WTC11 (cell line): ENCODE measurements at regions not wholly inside any gene's neighbourhood (a gene's known extent, or its start where the extent isn't known, plus 50 kb on each side); places are given as distances from the start of the nearest gene placed in this dataset.

Experiments used
- ATAC-seq: fragments of 200-7000 bp; cut with Tn5 transposase; 2 replicates; pipeline ENCODE4 v1.10.0; 2021; ENCODE audit warnings: mild to moderate bottlenecking, moderate library complexity
- CTCF ChIA-PET: fragments of 300-600 bp; sonication (Branson Sonifier 250); formaldehyde crosslinking; loops from one replicate; lab custom pipeline; 2021; ENCODE audit warnings: antibody characterized with exemption; lab: Charles Lee
- POLR2A ChIA-PET: fragments of 350-600 bp; sonication (Branson Sonifier 250); formaldehyde crosslinking; loops from one replicate; lab custom pipeline; 2021; ENCODE audit warnings: antibody characterized with exemption; lab: Charles Lee
- DNase-seq: peaks from one replicate; pipeline ENCODE4 v3.0.0; 2021; ENCODE audit warnings: low spot score
- H3K27ac Mint-ChIP-seq: 2 replicates; pipeline ENCODE4 v1.8.0; 2021; ENCODE audit warnings: mixed read lengths
- H3K27me3 Mint-ChIP-seq: 2 replicates; pipeline ENCODE4 v1.8.0; 2021; ENCODE audit warnings: low read depth, mild to moderate bottlenecking, moderate library complexity, mixed read lengths
- H3K36me3 Mint-ChIP-seq: 2 replicates; pipeline ENCODE4 v1.8.0; 2021; ENCODE audit warnings: mixed read lengths
- H3K4me1 Mint-ChIP-seq: 2 replicates; pipeline ENCODE4 v1.8.0; 2022; ENCODE audit warnings: mixed read lengths
- H3K4me3 Mint-ChIP-seq: 2 replicates; pipeline ENCODE4 v1.8.0; 2021; ENCODE audit warnings: mild to moderate bottlenecking, moderate library complexity, mixed read lengths
- H3K9me3 Mint-ChIP-seq: 2 replicates; pipeline ENCODE4 v1.8.0; 2021; ENCODE audit warnings: mixed read lengths
- AFF4 ChIP-seq: sonication (generic); formaldehyde crosslinking; IDR thresholded peaks from 2 replicates; pipeline ENCODE4 v1.8.1; 2023; ENCODE audit warnings: mild to moderate bottlenecking, missing genetic modification reagents, borderline replicate concordance
- CBFB ChIP-seq: sonication (generic); formaldehyde crosslinking; IDR thresholded peaks from 2 replicates; pipeline ENCODE4 v1.8.1; 2022; ENCODE audit warnings: mild to moderate bottlenecking, low read depth, missing genetic modification reagents
- E2F5 ChIP-seq: sonication (generic); formaldehyde crosslinking; IDR thresholded peaks from 2 replicates; pipeline ENCODE4 v1.8.1; 2022; ENCODE audit warnings: mild to moderate bottlenecking, moderate library complexity, missing genetic modification reagents
- ERG ChIP-seq: fragments of 250-450 bp; sonication (Bioruptor Pico); IDR thresholded peaks from 2 replicates; pipeline ENCODE4 v1.8.0; 2021; ENCODE audit warnings: mild to moderate bottlenecking
- FOXJ3 ChIP-seq: sonication (generic); formaldehyde crosslinking; IDR thresholded peaks from 2 replicates; pipeline ENCODE4 v1.9.0; 2021; ENCODE audit warnings: missing genetic modification reagents, mild to moderate bottlenecking, borderline replicate concordance
- FOXP4 ChIP-seq: sonication (generic); formaldehyde crosslinking; IDR thresholded peaks from 2 replicates; pipeline ENCODE4 v1.8.0; 2022; ENCODE audit warnings: mild to moderate bottlenecking, missing genetic modification reagents
- GRHL2 ChIP-seq: fragments of 250-450 bp; sonication (Bioruptor Pico); IDR thresholded peaks from 2 replicates; pipeline ENCODE4 v1.8.0; 2022; ENCODE audit warnings: mild to moderate bottlenecking, moderate library complexity; ENCODE audit not compliant: insufficient replicate concordance, severe bottlenecking
- IRF1 ChIP-seq: sonication (generic); formaldehyde crosslinking; IDR thresholded peaks from 2 replicates; pipeline ENCODE4 v1.8.0; 2023; ENCODE audit warnings: missing genetic modification reagents
- JAZF1 ChIP-seq: fragments of 250-450 bp; sonication (Bioruptor Pico); IDR thresholded peaks from 2 replicates; pipeline ENCODE4 v1.9.0; 2021; ENCODE audit warnings: moderate library complexity, mild to moderate bottlenecking, inconsistent platforms
- MAX ChIP-seq: sonication (generic); formaldehyde crosslinking; IDR thresholded peaks from 2 replicates; pipeline ENCODE4 v1.8.0; 2022; ENCODE audit warnings: mild to moderate bottlenecking, missing genetic modification reagents
- NFATC4 ChIP-seq: fragments of 250-450 bp; sonication (Bioruptor Pico); IDR thresholded peaks from 2 replicates; pipeline ENCODE4 v1.9.0; 2021; ENCODE audit warnings: mild to moderate bottlenecking
- NFE2L1 ChIP-seq: sonication (generic); formaldehyde crosslinking; IDR thresholded peaks from 2 replicates; pipeline ENCODE4 v1.8.1; 2023; ENCODE audit warnings: missing genetic modification reagents
- NR3C1 ChIP-seq: sonication (generic); formaldehyde crosslinking; conservative IDR thresholded peaks from 2 replicates; pipeline ENCODE4 v1.8.1; 2023; ENCODE audit warnings: low read depth, mild to moderate bottlenecking, missing genetic modification reagents
- PRRX2 ChIP-seq: fragments of 250-450 bp; sonication (Bioruptor Pico); IDR thresholded peaks from 2 replicates; pipeline ENCODE4 v1.8.0; 2021; ENCODE audit warnings: mild to moderate bottlenecking
- RORB ChIP-seq: fragments of 250-450 bp; sonication (Bioruptor Pico); IDR thresholded peaks from 2 replicates; pipeline ENCODE4 v1.9.0; 2021; ENCODE audit warnings: mild to moderate bottlenecking
- SMAD3 ChIP-seq: sonication (generic); formaldehyde crosslinking; IDR thresholded peaks from 2 replicates; pipeline ENCODE4 v1.8.0; 2022; ENCODE audit warnings: missing genetic modification reagents, mild to moderate bottlenecking, borderline replicate concordance
- USF1 ChIP-seq: sonication (generic); formaldehyde crosslinking; IDR thresholded peaks from 2 replicates; pipeline ENCODE4 v1.8.0; 2022; ENCODE audit warnings: mild to moderate bottlenecking, missing genetic modification reagents
- ZBTB21 ChIP-seq: sonication (generic); formaldehyde crosslinking; IDR thresholded peaks from 2 replicates; pipeline ENCODE4 v1.8.1; 2023; ENCODE audit warnings: mild to moderate bottlenecking, missing genetic modification reagents, borderline replicate concordance
- ZNF138 ChIP-seq: sonication (generic); formaldehyde crosslinking; conservative IDR thresholded peaks from 2 replicates; pipeline ENCODE4 v1.8.1; 2022; ENCODE audit warnings: mild to moderate bottlenecking, moderate library complexity, missing genetic modification reagents
- ZNF281 ChIP-seq: sonication (generic); formaldehyde crosslinking; IDR thresholded peaks from 2 replicates; pipeline ENCODE4 v1.8.0; 2023; ENCODE audit warnings: mild to moderate bottlenecking, missing genetic modification reagents

GRCh38 chr4:43435291-43435690 is 542.8 kb downstream of the GRXCR1 start:
- no peak for TF ChIP-seq PRRX2
- TF ChIP-seq IRF1 (CRISPR knock-in tag): no peak
- no peak for TF ChIP-seq USF1 (CRISPR knock-in tag)
- TF ChIP-seq E2F5 (CRISPR knock-in tag): no peak
- no peak for TF ChIP-seq JAZF1 (CRISPR knock-in tag)
- TF ChIP-seq SMAD3 (CRISPR knock-in tag): no peak
- TF ChIP-seq NFATC4 (CRISPR knock-in tag): no peak
- no peak for TF ChIP-seq RORB (CRISPR knock-in tag)
- TF ChIP-seq NFE2L1: no peak
- Mint-ChIP-seq H3K27ac (no peak overlapping the region), H3K9me3 (peaks cover 38% of the 10 kb centered on the region), H3K36me3 (peaks cover 18% of the 10 kb centered on the region), H3K4me1 (no peaks in the 10 kb centered on the region), H3K27me3 (no peaks in the 10 kb centered on the region), H3K4me3 (no peak overlapping the region)
- ChIA-PET POLR2A (no interaction called here), CTCF (no interaction called here)
- ATAC-seq: no peak
- no peak for DNase-seq

- H3K4me1 Mint-ChIP-seq: 0 out of 2 replicates have a peak, but pooled peaks cover 3% of the 10 kb centered on the region
- peaks cover 10% of the 10 kb centered on the region for H3K9me3 Mint-ChIP-seq
- no peak overlapping the region for H3K4me3 Mint-ChIP-seq
- TF ChIP-seq FOXP4 (CRISPR knock-in tag): no peak
- TF ChIP-seq ZNF138 (CRISPR knock-in tag): no peak
- TF ChIP-seq MAX (CRISPR knock-in tag): no peak
- TF ChIP-seq, all 79 proteins: peak for 0
- ChIA-PET POLR2A (no interaction called here), CTCF (no interaction called here)
- 0 out of 2 replicates have a peak, but pooled peaks cover 4% of the 10 kb centered on the region for H3K36me3 Mint-ChIP-seq
- ATAC-seq (no peak), DNase-seq (no peak)
- H3K27ac Mint-ChIP-seq: no peak overlapping the region
- no peaks in the 10 kb centered on the region for H3K27me3 Mint-ChIP-seq
Observed at GRCh38 chr4:43452948-43453347, 560.4 kb downstream of the GRXCR1 start.

GRCh38 chr4:43456383-43456782 is 563.9 kb downstream of the GRXCR1 start:
- CTCF ChIA-PET: no interaction called here
- Mint-ChIP-seq H3K4me1 (peaks cover 13% of the 10 kb centered on the region), H3K27me3 (no peaks in the 10 kb centered on the region), H3K36me3 (0 out of 2 replicates have a peak, but pooled peaks cover 4% of the 10 kb centered on the region)
- no peak for DNase-seq
- TF ChIP-seq AFF4 (CRISPR knock-in tag): no peak
- TF ChIP-seq ZNF281 (CRISPR knock-in tag): no peak
- TF ChIP-seq NR3C1: no peak
- no peak for TF ChIP-seq FOXJ3 (CRISPR knock-in tag)
- no peak for TF ChIP-seq ERG (CRISPR knock-in tag)
- TF ChIP-seq CBFB (CRISPR knock-in tag): no peak
- no peak for TF ChIP-seq ZBTB21
- TF ChIP-seq GRHL2: no peak
- TF ChIP-seq, all 79 proteins: peak for 0
- POLR2A ChIA-PET: no interaction called here
- no peak for ATAC-seq
- no peak overlapping the region for H3K27ac Mint-ChIP-seq
- H3K4me3 Mint-ChIP-seq: no peak overlapping the region
- peaks cover 6% of the 10 kb centered on the region for H3K9me3 Mint-ChIP-seq
